HUES64 (cell line): ENCODE measurements at regions not wholly inside any gene's neighbourhood (a gene's known extent, or its start where the extent isn't known, plus 50 kb on each side); places are given as distances from the start of the nearest gene placed in this dataset.
A peak's percentile ranks its signal among the peaks of the same experiment; 100 is the strongest.

Experiments used
- H3K27ac ChIP-seq: 2 replicates; pipeline ENCODE4 v1.7.0; 2013; ENCODE audit warnings: low read depth, low read length, inconsistent platforms
- H3K27me3 ChIP-seq: 2 replicates; pipeline ENCODE4 v1.6.1; 2013; ENCODE audit warnings: mild to moderate bottlenecking, low read length; ENCODE audit not compliant: insufficient read depth
- H3K36me3 ChIP-seq: 2 replicates; pipeline ENCODE4 v1.6.1; 2013; ENCODE audit warnings: mild to moderate bottlenecking, low read length; ENCODE audit not compliant: insufficient read depth
- H3K4me1 ChIP-seq: 2 replicates; pipeline ENCODE4 v1.6.1; 2013; ENCODE audit warnings: mild to moderate bottlenecking, low read length, moderate library complexity; ENCODE audit not compliant: insufficient read depth
- H3K4me3 ChIP-seq: 2 replicates; pipeline ENCODE4 v1.5.1; 2013; ENCODE audit warnings: mild to moderate bottlenecking, low read length, moderate library complexity
- H3K9ac ChIP-seq: 2 replicates; pipeline ENCODE4 v1.6.1; 2013; ENCODE audit warnings: mild to moderate bottlenecking, low read depth, low read length
- H3K9me3 ChIP-seq: 2 replicates; pipeline ENCODE4 v1.6.1; 2013; ENCODE audit warnings: low read depth, low read length; ENCODE audit not compliant: insufficient read depth
- WGBS: fragments of 150-250, 120-280 bp; methylation state at CpG from one replicate; pipeline ENCODE4 v1.1.7; 2013; ENCODE audit warnings: missing lambda C conversion rate; 5-methylcytosine and 5-hydroxymethylcytosine counted together

DNA sequence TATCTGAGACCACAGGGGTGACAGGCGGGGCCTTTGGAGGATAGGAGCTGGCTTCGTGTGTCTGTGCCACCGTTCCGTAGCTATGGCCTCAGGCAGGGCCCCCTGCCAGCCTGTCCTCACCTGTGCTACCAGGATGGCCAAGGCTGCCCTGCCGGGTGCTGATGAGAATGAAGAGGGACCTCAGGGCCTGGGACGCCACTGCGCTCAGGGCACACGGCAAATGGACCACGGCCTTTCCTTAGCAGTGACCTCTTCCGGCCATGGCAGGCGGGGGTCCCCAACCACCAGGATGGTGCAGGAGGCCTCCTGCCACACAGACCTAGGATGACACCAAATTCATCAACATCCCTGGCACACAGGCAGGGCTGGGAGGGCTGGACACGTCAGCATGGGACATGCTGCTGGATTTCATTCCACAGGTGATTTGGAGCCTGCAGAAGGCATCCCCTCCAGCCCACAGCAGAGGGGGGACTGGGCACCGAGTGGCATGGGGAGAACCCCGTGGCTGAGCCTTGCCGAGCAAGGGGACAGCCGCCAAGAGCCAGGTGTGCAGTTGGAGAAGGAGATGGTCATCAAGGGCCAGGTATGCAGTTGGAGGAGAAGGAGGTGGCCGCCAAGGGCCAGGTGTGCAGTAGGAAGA lies 1321.0 kb downstream of the BRD1 start:
- no peak overlapping the region for H3K4me3 ChIP-seq
- H3K27me3 ChIP-seq: no peaks in the 10 kb centered on the region
- H3K27ac ChIP-seq: no peak overlapping the region
- no peak overlapping the region for H3K9ac ChIP-seq
- peaks cover 11% of the 10 kb centered on the region for H3K4me1 ChIP-seq
- 95% methylated on average over 17 of the region's 17 CpGs for WGBS
- H3K36me3 ChIP-seq: no peaks in the 10 kb centered on the region
- no peaks in the 10 kb centered on the region for H3K9me3 ChIP-seq

DNA sequence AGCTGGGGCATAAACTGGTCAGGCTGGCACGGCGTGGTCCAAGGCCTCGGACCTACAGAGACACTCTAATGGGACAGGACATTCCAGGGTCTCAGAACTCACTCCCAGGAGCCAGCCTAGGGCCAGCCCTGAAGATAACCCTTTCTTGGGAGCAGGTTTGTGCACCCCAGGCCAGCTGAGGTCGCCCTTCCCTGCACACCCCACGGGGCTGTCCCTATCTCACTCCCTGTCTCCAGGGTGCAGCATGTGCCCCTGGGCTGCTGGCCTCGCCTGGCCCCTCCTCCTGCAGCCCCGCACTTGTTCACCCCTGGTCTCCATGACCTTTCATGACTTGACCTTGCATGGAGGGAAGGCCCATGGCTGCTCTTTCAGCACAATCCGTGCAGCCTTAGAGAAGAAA lies 1321.8 kb downstream of the BRD1 start:
- no peaks in the 10 kb centered on the region for H3K27me3 ChIP-seq
- H3K4me1 ChIP-seq: peaks cover 7% of the 10 kb centered on the region
- WGBS: 95% methylated on average over 8 of the region's 8 CpGs
- H3K4me3 ChIP-seq: no peak overlapping the region
- no peak overlapping the region for H3K27ac ChIP-seq
- no peak overlapping the region for H3K9ac ChIP-seq
- H3K36me3 ChIP-seq: no peaks in the 10 kb centered on the region
- no peaks in the 10 kb centered on the region for H3K9me3 ChIP-seq

DNA sequence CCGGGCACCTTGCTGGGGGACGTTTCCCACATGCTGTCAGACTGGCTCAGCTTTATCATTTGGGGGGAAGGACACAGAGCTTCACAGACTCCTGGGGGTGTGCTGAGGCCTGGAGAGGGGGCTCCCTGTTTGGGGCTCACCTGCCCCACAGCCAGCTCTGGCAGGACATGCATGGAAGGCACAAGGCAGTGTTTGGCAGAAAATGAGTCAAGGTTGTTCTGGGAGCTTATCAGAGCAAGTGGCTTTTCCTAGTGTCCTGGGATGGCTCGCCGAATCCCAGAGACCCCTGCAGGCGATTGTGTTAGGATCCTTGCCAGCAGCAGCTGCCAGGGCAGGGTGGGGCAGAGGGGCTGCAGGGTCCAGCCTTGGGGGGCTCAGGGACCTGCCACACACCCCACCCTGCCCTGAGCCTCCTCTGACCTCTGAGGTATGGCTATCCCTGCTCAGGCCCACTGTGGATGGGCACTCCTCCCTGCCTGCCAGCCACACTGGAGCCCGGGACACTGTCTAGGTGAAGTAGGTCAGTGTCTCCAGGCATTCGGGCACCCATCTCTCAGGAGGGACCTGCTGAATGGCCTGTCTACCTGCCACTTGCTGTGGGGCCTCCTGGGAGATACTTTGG lies 1323.0 kb downstream of the BRD1 start:
- Histone ChIP-seq H3K4me3 (no peak overlapping the region), H3K4me1 (peaks cover 11% of the 10 kb centered on the region; the same call in 1 of the 2 replicates), H3K36me3 (no peaks in the 10 kb centered on the region), H3K27me3 (no peaks in the 10 kb centered on the region), H3K27ac (no peak overlapping the region), H3K9me3 (no peaks in the 10 kb centered on the region), H3K9ac (no peak overlapping the region)
- WGBS: 94% methylated on average over 7 of the region's 7 CpGs

DNA sequence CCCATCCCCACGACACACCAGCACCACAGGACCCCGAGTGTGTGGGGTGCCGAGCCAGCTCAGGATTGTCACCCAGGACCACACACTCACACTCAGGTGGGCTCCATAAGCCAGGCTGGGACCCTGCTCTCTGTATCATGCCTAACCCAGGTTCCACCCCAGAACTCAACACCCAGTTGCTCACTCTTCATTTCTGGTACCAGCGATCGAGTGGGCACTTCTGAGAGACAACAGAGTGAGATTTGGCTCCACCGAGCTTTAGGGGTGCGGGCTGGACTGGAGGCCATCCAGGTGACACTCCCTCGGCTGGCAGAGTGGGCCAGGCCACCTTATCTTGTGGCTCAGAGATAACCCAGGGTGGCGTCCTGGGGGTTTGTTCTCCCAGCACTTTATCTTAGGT lies 1323.8 kb downstream of the BRD1 start:
- no peak overlapping the region for H3K9ac ChIP-seq
- H3K27ac ChIP-seq: no peak overlapping the region
- H3K27me3 ChIP-seq: no peaks in the 10 kb centered on the region
- H3K9me3 ChIP-seq: no peaks in the 10 kb centered on the region
- 94% methylated on average over 9 of the region's 9 CpGs for WGBS
- H3K36me3 ChIP-seq: no peaks in the 10 kb centered on the region
- peaks cover 18% of the 10 kb centered on the region; the same call in 1 of the 2 replicates for H3K4me1 ChIP-seq
- H3K4me3 ChIP-seq: no peak overlapping the region

DNA sequence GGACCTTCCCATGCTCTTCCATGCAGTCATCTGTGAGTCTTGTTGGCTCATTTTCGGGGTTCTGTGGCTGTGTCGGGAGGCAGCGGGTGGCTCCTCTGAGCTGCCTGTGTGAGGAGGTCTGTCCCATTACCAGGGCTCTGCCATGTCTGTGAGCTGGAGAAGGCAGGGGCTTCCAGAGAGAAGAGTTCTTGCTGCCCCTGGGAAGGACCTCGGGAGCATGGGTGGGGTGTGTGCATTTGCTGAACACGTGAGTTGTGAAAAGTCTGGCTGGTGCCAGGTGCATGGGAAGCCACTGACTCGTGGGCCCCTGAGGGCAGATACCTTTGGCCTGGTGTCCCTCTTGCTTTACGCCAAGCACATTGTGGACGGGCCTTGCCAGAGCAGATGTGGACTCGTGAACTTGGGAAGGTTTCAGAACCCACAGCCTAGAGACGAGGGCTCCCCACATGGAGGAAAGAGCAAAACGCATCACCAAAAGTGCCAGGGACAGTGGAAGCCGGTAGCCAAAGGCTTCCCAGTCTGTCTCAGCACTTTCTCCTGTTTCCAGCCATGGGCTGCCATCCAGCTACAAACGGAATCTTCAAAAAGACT lies 1324.5 kb downstream of the BRD1 start:
- Histone ChIP-seq H3K4me3 (no peak overlapping the region), H3K36me3 (no peaks in the 10 kb centered on the region), H3K9me3 (no peaks in the 10 kb centered on the region), H3K9ac (no peak overlapping the region), H3K27ac (no peak overlapping the region), H3K27me3 (no peaks in the 10 kb centered on the region), H3K4me1 (peaks cover 24% of the 10 kb centered on the region; the same call in 1 of the 2 replicates)
- 95% methylated on average over 13 of the region's 13 CpGs for WGBS

DNA sequence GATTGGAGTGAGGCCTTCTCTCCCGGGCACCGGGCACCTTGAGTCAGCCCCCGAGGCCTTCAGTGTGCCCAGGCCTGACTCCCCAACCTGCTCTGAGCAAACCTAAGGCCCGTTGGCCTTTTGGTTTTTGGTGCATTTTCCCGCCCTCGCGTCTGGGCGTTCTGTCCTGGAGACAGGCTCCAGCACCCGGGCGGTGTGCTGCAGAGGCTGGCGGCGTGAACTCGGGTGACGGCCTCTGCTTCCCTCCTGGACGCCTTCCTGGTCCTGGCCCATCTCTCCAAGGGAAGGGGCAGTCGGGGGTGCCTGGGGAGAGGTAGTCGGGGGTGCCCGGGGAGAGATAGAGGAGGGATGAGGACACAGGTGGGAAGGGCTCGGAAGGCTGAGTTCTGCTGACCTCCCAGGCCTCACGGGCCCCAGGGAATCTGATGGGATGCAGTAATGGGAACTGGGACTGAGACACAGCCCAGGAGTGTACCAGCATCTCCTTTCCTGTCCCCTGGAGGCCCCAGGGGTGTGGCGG lies 1326.4 kb downstream of the BRD1 start:
- Histone ChIP-seq H3K4me3 (no peak overlapping the region), H3K9ac (no peak overlapping the region)
- 95% methylated on average over 21 of the region's 21 CpGs for WGBS

DNA sequence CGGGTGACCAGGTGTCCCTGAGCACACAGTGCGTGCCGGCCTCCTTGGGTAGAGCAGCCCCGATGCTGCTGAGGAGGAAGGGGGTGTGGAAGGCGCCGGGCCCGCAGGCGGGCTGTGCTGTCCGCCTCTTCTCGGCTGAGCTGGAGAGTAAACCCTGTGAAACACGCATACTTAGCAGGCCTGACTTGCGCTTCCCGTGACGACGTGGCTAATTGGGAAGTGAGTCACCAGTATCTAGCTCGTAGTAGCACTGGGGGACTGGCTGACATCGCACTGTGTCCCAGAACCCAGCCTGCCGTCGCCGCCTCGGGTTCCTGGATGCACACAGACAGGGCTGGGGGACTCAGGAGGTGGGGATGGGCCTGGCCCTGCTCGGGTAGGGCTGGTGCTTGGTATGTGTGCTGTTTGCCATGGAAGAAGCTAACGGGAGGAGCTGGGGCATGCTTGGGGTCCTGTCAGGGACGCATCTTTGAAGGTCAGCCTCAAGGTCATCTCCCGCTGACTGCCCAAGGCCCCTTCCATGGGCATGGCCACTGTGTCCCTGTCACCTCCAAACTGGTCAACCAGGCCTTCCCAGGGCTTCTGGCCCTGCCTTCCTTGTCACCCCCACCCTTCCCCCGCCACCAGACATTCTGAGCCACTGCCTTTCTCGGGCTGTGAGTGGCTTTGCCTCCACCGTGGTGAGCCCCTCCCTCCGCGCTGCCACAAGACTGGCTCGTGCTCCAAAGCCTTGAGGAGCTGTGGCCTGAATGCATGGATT lies 1327.0 kb downstream of the BRD1 start:
- H3K4me1 ChIP-seq: peaks cover 24% of the 10 kb centered on the region; the same call in 1 of the 2 replicates
- no peaks in the 10 kb centered on the region for H3K27me3 ChIP-seq
- no peaks in the 10 kb centered on the region for H3K36me3 ChIP-seq
- H3K27ac ChIP-seq: peak overlapping the region; percentile 30; the same call in 1 of the 2 replicates
- no peak overlapping the region for H3K9ac ChIP-seq
- no peaks in the 10 kb centered on the region for H3K9me3 ChIP-seq
- 78% methylated on average over 31 of the region's 31 CpGs for WGBS
- H3K4me3 ChIP-seq: no peak overlapping the region

More for the DNA sequence above, 1326.4 kb downstream of the BRD1 start:
- no peaks in the 10 kb centered on the region for H3K9me3 ChIP-seq
- H3K27me3 ChIP-seq: no peaks in the 10 kb centered on the region
- H3K27ac ChIP-seq: no peak overlapping the region
- no peaks in the 10 kb centered on the region for H3K36me3 ChIP-seq
- peaks cover 24% of the 10 kb centered on the region; the same call in 1 of the 2 replicates for H3K4me1 ChIP-seq

DNA sequence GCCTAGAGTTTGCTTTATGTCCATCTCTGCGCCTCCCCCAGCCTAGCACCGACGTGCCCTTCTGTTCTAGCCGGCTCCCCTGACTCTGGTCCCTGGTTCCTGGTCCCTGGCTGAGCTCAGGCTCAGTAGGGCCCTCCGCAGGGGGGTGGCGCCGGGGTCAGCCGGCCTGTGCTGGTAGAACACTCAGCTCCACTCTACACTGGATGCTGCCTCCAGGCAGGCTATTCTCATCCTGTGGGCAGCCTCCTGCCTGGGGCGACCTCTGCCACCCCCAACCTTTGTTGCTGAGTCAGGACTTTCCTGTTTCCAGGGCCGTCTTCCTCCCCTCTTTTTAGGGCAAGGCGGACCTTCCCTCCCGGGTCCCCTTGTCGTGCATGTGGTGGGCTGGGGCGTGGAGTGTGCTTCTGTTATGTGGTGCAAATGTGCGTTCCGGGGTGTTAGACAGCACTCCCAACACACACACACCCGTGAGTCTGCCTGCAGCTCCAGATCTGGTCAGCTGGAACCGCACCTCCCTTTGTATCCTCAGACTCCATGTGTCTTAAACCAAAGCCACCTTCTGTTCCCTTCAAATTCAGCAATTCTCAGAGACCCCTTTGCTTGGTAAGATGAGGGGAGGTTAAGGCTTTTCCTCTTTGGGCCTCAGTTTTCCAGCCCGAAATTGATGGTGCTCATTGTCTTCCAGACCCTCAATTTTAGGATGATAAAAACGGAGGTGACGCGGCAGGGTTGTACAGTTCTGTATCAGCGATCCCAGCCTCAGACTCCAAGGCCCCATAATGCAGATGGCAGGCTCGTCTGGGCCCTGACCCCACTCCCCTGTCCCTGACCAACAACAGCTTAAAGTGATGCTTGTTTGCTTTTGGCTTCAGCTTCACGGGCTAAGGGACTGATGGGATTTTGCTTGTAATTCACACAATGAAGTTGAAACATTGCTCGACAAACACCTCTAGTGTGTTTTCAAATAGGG lies 1327.9 kb downstream of the BRD1 start:
- H3K9me3 ChIP-seq: no peaks in the 10 kb centered on the region
- no peak overlapping the region for H3K9ac ChIP-seq
- peak overlapping the region; percentile 21; the same call in 1 of the 2 replicates for H3K27ac ChIP-seq
- WGBS: 89% methylated on average over 22 of the region's 26 CpGs
- no peak overlapping the region for H3K4me3 ChIP-seq
- no peaks in the 10 kb centered on the region for H3K36me3 ChIP-seq
- no peaks in the 10 kb centered on the region for H3K27me3 ChIP-seq
- H3K4me1 ChIP-seq: peaks cover 24% of the 10 kb centered on the region; the same call in 1 of the 2 replicates

DNA sequence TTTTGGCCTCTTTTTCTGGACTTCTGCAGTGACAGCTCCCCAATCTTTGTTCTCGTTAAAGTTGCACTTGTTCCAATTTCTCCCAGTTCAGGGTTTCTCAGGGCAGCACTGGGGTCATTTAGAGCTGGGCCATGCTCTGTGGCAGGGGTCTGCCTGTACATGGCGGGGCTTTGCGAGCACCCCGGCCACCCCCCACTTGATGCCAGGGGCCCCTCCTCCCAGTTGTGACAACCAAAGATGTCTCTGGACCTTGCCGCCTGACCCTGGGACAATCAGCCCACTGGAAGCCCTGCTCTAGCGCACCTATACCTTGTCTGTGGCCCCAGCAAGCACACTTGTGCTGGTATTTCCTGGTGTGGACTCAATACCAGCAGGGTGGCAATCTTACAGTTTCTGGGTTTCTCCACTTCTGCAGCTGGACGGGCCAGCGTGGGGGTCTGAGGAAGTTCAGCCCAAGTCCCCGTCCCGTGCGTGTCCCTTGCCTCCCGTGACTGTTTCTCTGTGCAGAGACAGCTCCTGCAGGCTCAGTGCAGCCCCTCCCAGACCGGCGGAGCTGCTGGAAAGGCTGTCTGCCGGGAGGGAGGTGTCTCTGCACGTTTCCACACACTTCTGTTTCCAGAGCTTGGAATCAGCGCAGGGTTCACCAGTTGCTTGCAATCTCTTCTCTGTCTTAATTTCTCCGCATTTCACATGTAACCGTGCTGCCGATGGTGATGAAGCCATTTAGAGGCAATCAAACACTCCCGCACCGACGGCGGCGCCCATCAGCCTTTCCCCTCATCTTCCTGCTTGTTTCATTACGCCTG lies 1328.9 kb downstream of the BRD1 start:
- no peak overlapping the region for H3K4me3 ChIP-seq
- H3K27ac ChIP-seq: peak overlapping the region; percentile 1; the same call in 1 of the 2 replicates
- 83% methylated on average over 26 of the region's 26 CpGs for WGBS
- H3K27me3 ChIP-seq: no peaks in the 10 kb centered on the region
- no peak overlapping the region for H3K9ac ChIP-seq
- H3K4me1 ChIP-seq: peaks cover 24% of the 10 kb centered on the region; the same call in 1 of the 2 replicates
- no peaks in the 10 kb centered on the region for H3K9me3 ChIP-seq
- no peaks in the 10 kb centered on the region for H3K36me3 ChIP-seq
